ENCODE measurements at regions not wholly inside any gene's neighbourhood (a gene's known extent, or its start where the extent isn't known, plus 50 kb on each side); places are given as distances from the start of the nearest gene placed in this dataset.

GRCh38 chr18:66752733-66753132 lies 148.8 kb upstream of the CDH19 start:
- BruUV-seq (replicated peaks) = no TSS peak
- Histone ChIP-seq H3K9ac (ENCODE audit: low read length) (no peak overlapping the region), H3K27me3 (ENCODE audit: insufficient read depth, low read length) (no peaks in the 10 kb centered on the region), H3K4me1 (ENCODE audit: control insufficient read depth in 1 of 2, insufficient read depth in 2 of 2, low read length in 2 of 2) (no peaks in the 10 kb centered on the region), H3K9me2 (ENCODE audit: insufficient read depth) (no peaks in the 10 kb centered on the region), H4K20me1 (ENCODE audit: insufficient read depth) (no peaks in the 10 kb centered on the region), H3K36me3 (ENCODE audit: control insufficient read depth in 1 of 2, insufficient read depth in 2 of 2, low read length in 2 of 2) (no peaks in the 10 kb centered on the region), H2AFZ (ENCODE audit: low read depth, low read length, poor library complexity, severe bottlenecking) (no peak overlapping the region), H3K4me2 (ENCODE audit: low read length) (no peak overlapping the region), H3K4me3 (replicated peaks in 1 of 2; ENCODE audit: low read depth in 1 of 2, low read length in 2 of 2) (no peak overlapping the region), H3K9me3 (ENCODE audit: control insufficient read depth in 1 of 2, insufficient read depth in 1 of 2, low read depth in 1 of 2, low read length in 2 of 2) (peaks cover 0 to 4% of the 10 kb centered on the region in 2 experiments; a peak in 2 of 4 replicates), H3K79me2 (ENCODE audit: insufficient read depth, low read length) (no peaks in the 10 kb centered on the region), H3K27ac (ENCODE audit: low read depth, low read length) (no peak overlapping the region)
- CTCF ChIA-PET = no interaction called here
- no peak for DNase-seq (ENCODE audit: low read depth, low spot score)
- POLR2A ChIA-PET = no interaction called here
- no peak for ATAC-seq
- TF ChIP-seq SP1 (IDR thresholded peaks at IDR 0.05; ENCODE audit: low read depth) (no peak), ELF1 (IDR thresholded peaks at IDR 0.05; ENCODE audit: borderline replicate concordance, low read depth) (no peak)
- intact Hi-C loops (cut with micrococcal nuclease) = no loop called here
- RAD21 ChIA-PET (ENCODE audit: low non-redundant PET in 1 of 2, low total read pairs in 2 of 2, uncharacterized antibody in 2 of 2, unreplicated experiment in 2 of 2) = no interaction called here

DNA sequence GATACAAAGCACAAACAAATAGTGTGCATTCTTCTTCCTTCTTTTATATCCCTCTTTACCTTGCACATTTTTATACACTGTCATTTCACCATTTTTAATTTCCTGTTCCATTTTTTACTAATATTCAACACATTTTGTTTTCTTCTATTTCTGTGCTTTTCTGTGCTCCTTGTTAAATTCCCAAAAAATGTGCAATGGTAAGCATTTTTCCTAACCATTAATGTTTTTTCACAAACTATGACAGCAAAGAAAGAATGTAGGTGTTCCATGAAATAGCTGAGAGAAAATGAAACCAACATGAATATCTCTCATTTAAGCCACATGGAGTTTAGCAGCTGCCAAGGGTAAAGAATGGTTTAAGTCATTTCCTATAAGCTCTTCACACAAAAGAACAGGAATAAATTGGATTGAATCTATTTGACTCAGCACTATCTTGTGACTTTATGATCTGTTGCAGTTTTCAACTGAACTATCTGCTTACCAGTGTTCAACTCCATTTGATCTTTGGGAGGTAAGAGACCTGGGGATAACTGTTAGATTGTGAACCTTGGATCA lies 145.7 kb upstream of the CDH19 start:
- Histone ChIP-seq H3K4me2 (ENCODE audit: low read length) (no peak overlapping the region), H2AFZ (ENCODE audit: low read depth, low read length, poor library complexity, severe bottlenecking) (no peak overlapping the region), H3K4me1 (ENCODE audit: control insufficient read depth in 1 of 2, insufficient read depth in 2 of 2, low read length in 2 of 2) (no peaks in the 10 kb centered on the region), H3K9ac (ENCODE audit: low read length) (no peak overlapping the region), H3K9me2 (ENCODE audit: insufficient read depth) (no peaks in the 10 kb centered on the region), H3K27ac (ENCODE audit: low read depth, low read length) (no peak overlapping the region), H3K36me3 (ENCODE audit: control insufficient read depth in 1 of 2, insufficient read depth in 2 of 2, low read length in 2 of 2) (no peaks in the 10 kb centered on the region), H3K9me3 (ENCODE audit: control insufficient read depth in 1 of 2, insufficient read depth in 1 of 2, low read depth in 1 of 2, low read length in 2 of 2) (peaks cover 0 to 6% of the 10 kb centered on the region in 2 experiments; a peak in 2 of 4 replicates), H3K27me3 (ENCODE audit: insufficient read depth, low read length) (no peaks in the 10 kb centered on the region), H4K20me1 (ENCODE audit: insufficient read depth) (no peaks in the 10 kb centered on the region; the same call in 1 of the 2 replicates), H3K4me3 (replicated peaks in 1 of 2; ENCODE audit: low read depth in 1 of 2, low read length in 2 of 2) (no peak overlapping the region), H3K79me2 (ENCODE audit: insufficient read depth, low read length) (no peaks in the 10 kb centered on the region)
- BruUV-seq (replicated peaks) = no TSS peak
- ATAC-seq (no peak), DNase-seq (ENCODE audit: low read depth, low spot score) (no peak)
- ChIA-PET CTCF (no interaction called here), RAD21 (ENCODE audit: low non-redundant PET in 1 of 2, low total read pairs in 2 of 2, uncharacterized antibody in 2 of 2, unreplicated experiment in 2 of 2) (no interaction called here), POLR2A (no interaction called here)
- no peak for TF ChIP-seq EZH2 (IDR thresholded peaks at IDR 0.05)
- TF ChIP-seq MAX (IDR thresholded peaks at IDR 0.05) = no peak
- TF ChIP-seq CEBPB (IDR thresholded peaks at IDR 0.05; ENCODE audit: low read depth) = no peak
- no peak for TF ChIP-seq CBX3 (IDR thresholded peaks at IDR 0.05; ENCODE audit: low read depth)
- TF ChIP-seq ZFX (IDR thresholded peaks at IDR 0.05) = no peak
- no peak for TF ChIP-seq TCF7L2 (IDR thresholded peaks at IDR 0.05; ENCODE audit: borderline replicate concordance, extremely low read depth, insufficient read depth, insufficient read length)
- TF ChIP-seq EGR1 (IDR thresholded peaks at IDR 0.05; ENCODE audit: low read depth) = no peak
- TF ChIP-seq SRF (IDR thresholded peaks at IDR 0.05; ENCODE audit: low read depth) = no peak
- TF ChIP-seq EZH2phosphoT487 (IDR thresholded peaks at IDR 0.05; ENCODE audit: borderline replicate concordance) = no peak
- TF ChIP-seq SIN3A (IDR thresholded peaks at IDR 0.05; ENCODE audit: low read depth) = no peak
- TF ChIP-seq SP1 (IDR thresholded peaks at IDR 0.05; ENCODE audit: low read depth) = no peak
- TF ChIP-seq, protein P1, sequence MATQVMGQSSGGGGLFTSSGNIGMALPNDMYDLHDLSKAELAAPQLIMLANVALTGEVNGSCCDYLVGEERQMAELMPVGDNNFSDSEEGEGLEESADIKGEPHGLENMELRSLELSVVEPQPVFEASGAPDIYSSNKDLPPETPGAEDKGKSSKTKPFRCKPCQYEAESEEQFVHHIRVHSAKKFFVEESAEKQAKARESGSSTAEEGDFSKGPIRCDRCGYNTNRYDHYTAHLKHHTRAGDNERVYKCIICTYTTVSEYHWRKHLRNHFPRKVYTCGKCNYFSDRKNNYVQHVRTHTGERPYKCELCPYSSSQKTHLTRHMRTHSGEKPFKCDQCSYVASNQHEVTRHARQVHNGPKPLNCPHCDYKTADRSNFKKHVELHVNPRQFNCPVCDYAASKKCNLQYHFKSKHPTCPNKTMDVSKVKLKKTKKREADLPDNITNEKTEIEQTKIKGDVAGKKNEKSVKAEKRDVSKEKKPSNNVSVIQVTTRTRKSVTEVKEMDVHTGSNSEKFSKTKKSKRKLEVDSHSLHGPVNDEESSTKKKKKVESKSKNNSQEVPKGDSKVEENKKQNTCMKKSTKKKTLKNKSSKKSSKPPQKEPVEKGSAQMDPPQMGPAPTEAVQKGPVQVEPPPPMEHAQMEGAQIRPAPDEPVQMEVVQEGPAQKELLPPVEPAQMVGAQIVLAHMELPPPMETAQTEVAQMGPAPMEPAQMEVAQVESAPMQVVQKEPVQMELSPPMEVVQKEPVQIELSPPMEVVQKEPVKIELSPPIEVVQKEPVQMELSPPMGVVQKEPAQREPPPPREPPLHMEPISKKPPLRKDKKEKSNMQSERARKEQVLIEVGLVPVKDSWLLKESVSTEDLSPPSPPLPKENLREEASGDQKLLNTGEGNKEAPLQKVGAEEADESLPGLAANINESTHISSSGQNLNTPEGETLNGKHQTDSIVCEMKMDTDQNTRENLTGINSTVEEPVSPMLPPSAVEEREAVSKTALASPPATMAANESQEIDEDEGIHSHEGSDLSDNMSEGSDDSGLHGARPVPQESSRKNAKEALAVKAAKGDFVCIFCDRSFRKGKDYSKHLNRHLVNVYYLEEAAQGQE (IDR thresholded peaks at IDR 0.05; ENCODE audit: low read depth) = no peak
- TF ChIP-seq, protein P2, sequence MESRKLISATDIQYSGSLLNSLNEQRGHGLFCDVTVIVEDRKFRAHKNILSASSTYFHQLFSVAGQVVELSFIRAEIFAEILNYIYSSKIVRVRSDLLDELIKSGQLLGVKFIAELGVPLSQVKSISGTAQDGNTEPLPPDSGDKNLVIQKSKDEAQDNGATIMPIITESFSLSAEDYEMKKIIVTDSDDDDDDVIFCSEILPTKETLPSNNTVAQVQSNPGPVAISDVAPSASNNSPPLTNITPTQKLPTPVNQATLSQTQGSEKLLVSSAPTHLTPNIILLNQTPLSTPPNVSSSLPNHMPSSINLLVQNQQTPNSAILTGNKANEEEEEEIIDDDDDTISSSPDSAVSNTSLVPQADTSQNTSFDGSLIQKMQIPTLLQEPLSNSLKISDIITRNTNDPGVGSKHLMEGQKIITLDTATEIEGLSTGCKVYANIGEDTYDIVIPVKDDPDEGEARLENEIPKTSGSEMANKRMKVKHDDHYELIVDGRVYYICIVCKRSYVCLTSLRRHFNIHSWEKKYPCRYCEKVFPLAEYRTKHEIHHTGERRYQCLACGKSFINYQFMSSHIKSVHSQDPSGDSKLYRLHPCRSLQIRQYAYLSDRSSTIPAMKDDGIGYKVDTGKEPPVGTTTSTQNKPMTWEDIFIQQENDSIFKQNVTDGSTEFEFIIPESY (IDR thresholded peaks at IDR 0.05; ENCODE audit: extremely low read depth, insufficient replicate concordance, low read length) = no peak
- no peak for TF ChIP-seq ZNF274 (IDR thresholded peaks at IDR 0.05; ENCODE audit: low read depth, low read length)
- no peak for TF ChIP-seq FOSL1 (IDR thresholded peaks at IDR 0.05; ENCODE audit: low read depth)
- no peak for TF ChIP-seq POLR2A (IDR thresholded peaks at IDR 0.05; ENCODE audit: borderline replicate concordance, extremely low read depth, insufficient read depth, insufficient read length)
- intact Hi-C loops (cut with micrococcal nuclease) = no loop called here

Data from HCT116 (cell line).